MCF 10A (cell line): ENCODE measurements at regions not wholly inside any gene's neighbourhood (a gene's known extent, or its start where the extent isn't known, plus 50 kb on each side); places are given as distances from the start of the nearest gene placed in this dataset.

ENCODE experiments used
- BruUV-seq: library from RNA; stranded (reverse); fragments of 400-500 nt; replicated peaks from 2 replicates; lab custom pipeline; 2021; lab: Mats Ljungman, UMichigan
- CTCF ChIA-PET: fragments of 300-600 bp; sonication (Branson Sonifier 250); formaldehyde crosslinking; extraction: SDS; loops from one replicate; lab custom pipeline; 2021; ENCODE audit warnings: antibody characterized with exemption, inconsistent platforms; lab: Yijun Ruan, JAX
- POLR2A ChIA-PET: fragments of 300-600, 350-650 bp; sonication (Branson Sonifier 250); formaldehyde crosslinking; extraction: SDS; loops from one replicate; lab custom pipeline; 2020; ENCODE audit warnings: antibody characterized with exemption, inconsistent platforms; lab: Yijun Ruan, JAX
- DNase-seq: peaks from one replicate; pipeline ENCODE4 v3.0.0-alpha.2; 2018; ENCODE audit not compliant: unreplicated experiment
- H3K27ac Mint-ChIP-seq: one replicate; pipeline ENCODE4 v1.8.0; 2022; ENCODE audit warnings: mild to moderate bottlenecking, low read depth, mixed read lengths; ENCODE audit not compliant: unreplicated experiment
- H3K27me3 Mint-ChIP-seq: one replicate; pipeline ENCODE4 v1.8.0; 2022; ENCODE audit warnings: mixed read lengths; ENCODE audit not compliant: insufficient read depth, unreplicated experiment
- H3K36me3 Mint-ChIP-seq: one replicate; pipeline ENCODE4 v1.8.0; 2022; ENCODE audit warnings: mild to moderate bottlenecking, moderate library complexity, mixed read lengths; ENCODE audit not compliant: insufficient read depth, unreplicated experiment
- H3K4me1 Mint-ChIP-seq: one replicate; pipeline ENCODE4 v1.8.0; 2022; ENCODE audit warnings: mixed read lengths; ENCODE audit not compliant: insufficient read depth, unreplicated experiment
- H3K4me3 Mint-ChIP-seq: one replicate; pipeline ENCODE4 v1.8.0; 2022; ENCODE audit warnings: mild to moderate bottlenecking, moderate library complexity, mixed read lengths; ENCODE audit not compliant: unreplicated experiment
- H3K9me3 Mint-ChIP-seq: one replicate; pipeline ENCODE4 v1.8.0; 2022; ENCODE audit warnings: mixed read lengths; ENCODE audit not compliant: unreplicated experiment
- CTCF ChIP-seq: fragments of 200-600 bp; IDR thresholded peaks from one replicate; pipeline ENCODE4 v1.8.0; 2022; ENCODE audit warnings: antibody characterized with exemption, mild to moderate bottlenecking; ENCODE audit not compliant: unreplicated experiment
- intact Hi-C: fragments of 100-400 bp; cut with micrococcal nuclease; formaldehyde crosslinking; loops from 2 replicates; pipeline ENCODE4 v1.14.1; 2022

GRCh38 chr1:188056011-188056410 lies 1227.3 kb downstream of the PLA2G4A start:
- Mint-ChIP-seq H3K9me3 (peaks cover 7% of the 10 kb centered on the region), H3K4me3 (no peak overlapping the region), H3K27ac (no peak overlapping the region), H3K4me1 (no peaks in the 10 kb centered on the region), H3K27me3 (no peaks in the 10 kb centered on the region), H3K36me3 (no peaks in the 10 kb centered on the region)
- no peak for TF ChIP-seq CTCF
- DNase-seq: no peak
- BruUV-seq: no TSS peak
- intact Hi-C loops: no loop called here
- ChIA-PET CTCF (interaction anchor here (0.6 to 1.2 kb wide), 2 partner anchors 11 to 177 kb away, joined by 3 read pairs; no protein-coding TSS in a partner anchor), POLR2A (no interaction called here)

GRCh38 chr1:188058801-188059200 lies 1230.1 kb downstream of the PLA2G4A start:
- no peak overlapping the region for H3K4me3 Mint-ChIP-seq
- H3K36me3 Mint-ChIP-seq: no peaks in the 10 kb centered on the region
- intact Hi-C loops: no loop called here
- DNase-seq: no peak
- TF ChIP-seq CTCF: no peak
- peaks cover 7% of the 10 kb centered on the region for H3K9me3 Mint-ChIP-seq
- no TSS peak for BruUV-seq
- ChIA-PET CTCF (no interaction called here), POLR2A (no interaction called here)
- H3K27ac Mint-ChIP-seq: no peak overlapping the region
- peaks cover 5% of the 10 kb centered on the region for H3K4me1 Mint-ChIP-seq
- H3K27me3 Mint-ChIP-seq: no peaks in the 10 kb centered on the region

DNA sequence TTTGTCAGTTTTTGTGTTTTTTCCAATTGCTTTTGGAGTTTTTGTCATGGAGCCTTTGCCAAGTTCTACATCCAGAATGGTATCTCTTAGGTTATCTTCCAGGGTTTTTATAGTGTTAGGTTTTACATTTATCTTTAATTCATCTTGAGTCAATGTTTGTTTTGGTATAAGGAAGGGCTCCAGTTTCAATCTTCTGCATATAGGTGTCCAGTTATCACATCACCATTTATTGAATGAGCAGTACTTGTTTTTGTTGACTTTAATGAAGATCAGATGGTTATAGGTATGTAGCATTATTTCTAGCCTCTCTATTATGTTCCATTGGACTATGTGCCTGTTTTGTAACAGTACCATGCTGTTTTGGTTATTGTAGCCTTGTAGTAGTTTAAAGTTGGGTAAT lies 1233.1 kb downstream of the PLA2G4A start:
- Mint-ChIP-seq H3K36me3 (no peaks in the 10 kb centered on the region), H3K27ac (no peak overlapping the region), H3K4me3 (no peak overlapping the region), H3K9me3 (peaks cover 7% of the 10 kb centered on the region), H3K27me3 (no peaks in the 10 kb centered on the region), H3K4me1 (peaks cover 17% of the 10 kb centered on the region)
- TF ChIP-seq CTCF: no peak
- POLR2A ChIA-PET: no interaction called here
- no peak for DNase-seq
- intact Hi-C loops: no loop called here
- BruUV-seq: no TSS peak
- CTCF ChIA-PET: interaction anchor here (0.6 kb wide), 1 partner anchor 488 kb away, joined by 5 read pairs; no protein-coding TSS in a partner anchor

- Mint-ChIP-seq H3K36me3 (no peaks in the 10 kb centered on the region), H3K9me3 (peaks cover 2% of the 10 kb centered on the region), H3K27ac (no peak overlapping the region), H3K4me1 (peaks cover 17% of the 10 kb centered on the region), H3K4me3 (no peak overlapping the region), H3K27me3 (no peaks in the 10 kb centered on the region)
- ChIA-PET POLR2A (no interaction called here), CTCF (no interaction called here)
- DNase-seq: peak; percentile 21
- no TSS peak for BruUV-seq
- intact Hi-C loops: no loop called here
- no peak for TF ChIP-seq CTCF
Observed at GRCh38 chr1:188062456-188062855, 1233.7 kb downstream of the PLA2G4A start.
